Tibial nerve (tissue), 4 donors: ENCODE measurements at regions not wholly inside any gene's neighbourhood (a gene's known extent, or its start where the extent isn't known, plus 50 kb on each side); places are given as distances from the start of the nearest gene placed in this dataset.

Experiments used
- DNase-seq, 2 donors: peaks; one replicate each; pipeline ENCODE4 v3.0.0-alpha.2; 2019; ENCODE audit warnings: low spot score in 2 of 2
- H3K27ac ChIP-seq, 4 donors: fragments of 200-600 bp; sonication (generic) in 3 of 4; one replicate each; pipeline ENCODE4 v1.5.1; 2017 to 2019; ENCODE audit warnings: mild to moderate bottlenecking in 1 of 4
- H3K27me3 ChIP-seq, 2 donors: fragments of 200-600 bp; sonication (generic) in 1 of 2; one replicate each; pipeline versions ENCODE4 v1.5.1 to v1.6.0; 2017 to 2019
- H3K36me3 ChIP-seq, 3 donors: fragments of 200-600 bp; sonication (generic); one replicate each; pipeline ENCODE4 v1.5.1; 2018 to 2019
- H3K4me1 ChIP-seq, 4 donors: fragments of 200-600 bp; sonication (generic) in 3 of 4; one replicate each; pipeline ENCODE4 v1.5.1; 2017 to 2019
- H3K4me3 ChIP-seq, 4 donors: fragments of 200-600 bp; sonication (generic) in 3 of 4; one replicate each; pipeline ENCODE4 v1.5.1; 2017 to 2019; ENCODE audit warnings: mild to moderate bottlenecking in 1 of 4, moderate library complexity in 1 of 4
- H3K9me3 ChIP-seq, 4 donors: fragments of 200-600 bp; sonication (generic) in 3 of 4; one replicate each; pipeline ENCODE4 v1.5.1; 2017 to 2019
- EP300 ChIP-seq, 2 donors: sonication (generic); formaldehyde crosslinking; IDR thresholded peaks; one replicate each; pipeline ENCODE4 v1.6.1; 2017; ENCODE audit warnings: antibody characterized with exemption in 2 of 2, mild to moderate bottlenecking in 1 of 2
- POLR2A ChIP-seq, 2 donors: fragments of 450-650 bp; IDR thresholded peaks; one replicate each; pipeline ENCODE4 v1.6.1; 2017; ENCODE audit warnings: antibody characterized with exemption in 2 of 2, mild to moderate bottlenecking in 2 of 2, moderate library complexity in 2 of 2
- WGBS, 2 donors: methylation state at CpG; one replicate each; pipeline ENCODE4 v1.1.5; 2018; 5-methylcytosine and 5-hydroxymethylcytosine counted together
- TF ChIP-seq, protein P1 (sequence below), 5 experiments: fragments of 200-600 bp in 3 of 5; fragments of 450-650 bp in 2 of 5; sonication (generic) in 3 of 5; IDR thresholded peaks; one replicate each; pipeline ENCODE4 v1.5.1; 2016 to 2019; ENCODE audit warnings: antibody characterized with exemption in 5 of 5, mild to moderate bottlenecking in 3 of 5, moderate library complexity in 2 of 5

DNA sequence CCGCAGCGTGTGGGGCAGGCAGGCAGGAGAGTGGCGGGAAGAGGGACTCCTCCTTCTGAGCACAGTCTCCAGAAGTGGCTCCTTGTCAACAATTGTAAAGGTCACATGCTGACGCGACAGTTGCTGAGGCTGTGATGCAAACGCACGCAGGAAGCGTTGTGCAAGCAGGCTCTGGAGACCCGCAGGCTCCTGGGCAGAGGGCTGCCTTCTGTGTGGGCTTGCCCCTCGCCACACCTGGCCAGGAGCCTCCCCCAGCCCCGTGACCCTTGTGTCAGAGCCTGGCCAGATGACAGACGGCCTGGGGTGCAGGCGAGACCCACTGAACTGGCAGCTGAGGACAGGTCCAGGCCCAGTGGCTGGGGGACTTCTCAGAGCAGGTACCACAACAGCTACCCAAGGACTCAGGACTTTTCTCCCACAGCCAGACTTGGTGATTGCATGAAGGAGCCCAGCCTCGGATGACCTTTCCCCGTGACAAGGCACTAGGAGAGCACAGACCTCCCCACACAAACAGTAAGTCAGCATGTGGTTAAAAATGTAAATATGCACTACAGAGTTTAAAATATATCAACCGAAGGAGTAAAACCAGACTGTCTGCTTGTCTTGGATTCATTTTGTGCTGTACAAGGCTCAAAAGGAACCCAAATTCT lies 222.1 kb upstream of the RREB1 start:
- H3K4me3 ChIP-seq: no peak overlapping the region
- H3K9me3 ChIP-seq: no peaks in the 10 kb centered on the region
- H3K27me3 ChIP-seq: no peaks in the 10 kb centered on the region
- peak overlapping the region in 2 of 4 donors; percentile 54 to 62 for H3K27ac ChIP-seq
- WGBS, 2 donors: 67 to 73% methylated on average over 11 to 16 of the region's 16 CpGs
- DNase-seq: peak; percentile 26 to 61
- H3K36me3 ChIP-seq: no peaks in the 10 kb centered on the region
- peak; percentile 16 to 77 for TF ChIP-seq EP300 (IDR thresholded peaks at IDR 0.05)
- no peak for TF ChIP-seq POLR2A (IDR thresholded peaks at IDR 0.05)
- TF ChIP-seq, protein P1, sequence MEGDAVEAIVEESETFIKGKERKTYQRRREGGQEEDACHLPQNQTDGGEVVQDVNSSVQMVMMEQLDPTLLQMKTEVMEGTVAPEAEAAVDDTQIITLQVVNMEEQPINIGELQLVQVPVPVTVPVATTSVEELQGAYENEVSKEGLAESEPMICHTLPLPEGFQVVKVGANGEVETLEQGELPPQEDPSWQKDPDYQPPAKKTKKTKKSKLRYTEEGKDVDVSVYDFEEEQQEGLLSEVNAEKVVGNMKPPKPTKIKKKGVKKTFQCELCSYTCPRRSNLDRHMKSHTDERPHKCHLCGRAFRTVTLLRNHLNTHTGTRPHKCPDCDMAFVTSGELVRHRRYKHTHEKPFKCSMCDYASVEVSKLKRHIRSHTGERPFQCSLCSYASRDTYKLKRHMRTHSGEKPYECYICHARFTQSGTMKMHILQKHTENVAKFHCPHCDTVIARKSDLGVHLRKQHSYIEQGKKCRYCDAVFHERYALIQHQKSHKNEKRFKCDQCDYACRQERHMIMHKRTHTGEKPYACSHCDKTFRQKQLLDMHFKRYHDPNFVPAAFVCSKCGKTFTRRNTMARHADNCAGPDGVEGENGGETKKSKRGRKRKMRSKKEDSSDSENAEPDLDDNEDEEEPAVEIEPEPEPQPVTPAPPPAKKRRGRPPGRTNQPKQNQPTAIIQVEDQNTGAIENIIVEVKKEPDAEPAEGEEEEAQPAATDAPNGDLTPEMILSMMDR (IDR thresholded peaks at IDR 0.05): no peak
- peaks cover 0 to 3% (median 0%) of the 10 kb centered on the region in 4 donors for H3K4me1 ChIP-seq

DNA sequence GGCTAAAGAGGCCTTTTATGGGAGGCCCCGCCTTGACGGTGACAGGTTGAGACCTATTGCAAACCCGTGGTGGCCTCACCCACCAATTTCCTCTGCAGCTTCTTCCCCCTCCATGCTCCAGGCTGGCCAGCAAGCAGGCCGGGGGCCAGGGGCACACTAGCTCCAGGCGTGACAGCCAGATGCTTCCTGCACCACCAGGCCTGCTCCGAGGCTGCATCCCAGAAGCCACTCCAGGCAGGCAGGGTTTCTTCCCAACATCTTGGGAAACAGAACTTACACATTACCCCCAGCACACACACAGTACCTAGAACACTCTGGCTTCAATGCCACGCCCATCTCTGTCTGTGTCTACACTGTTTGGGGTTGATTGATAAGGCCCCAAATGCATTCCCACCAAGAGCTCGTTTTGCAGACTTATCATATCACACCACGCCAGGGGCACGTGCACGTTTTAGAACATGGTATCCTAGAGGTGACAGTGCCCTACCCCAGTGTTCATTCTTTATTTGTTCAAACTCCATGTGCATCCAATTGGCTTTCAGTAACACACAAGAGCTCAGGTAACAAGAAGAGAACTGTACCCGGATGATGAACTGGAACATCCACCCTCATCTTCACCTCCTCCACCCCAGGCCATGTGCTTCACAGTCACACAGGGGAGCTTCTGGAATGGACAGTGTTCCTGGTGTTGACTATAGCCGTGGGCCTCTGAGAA lies 221.4 kb upstream of the RREB1 start:
- TF ChIP-seq POLR2A (IDR thresholded peaks at IDR 0.05): no peak
- no peak for TF ChIP-seq EP300 (IDR thresholded peaks at IDR 0.05)
- TF ChIP-seq, protein P1 (IDR thresholded peaks at IDR 0.05): no peak
- no peak for DNase-seq
- H3K4me1 ChIP-seq: peaks cover 0 to 7% (median 0%) of the 10 kb centered on the region in 4 donors
- no peaks in the 10 kb centered on the region for H3K9me3 ChIP-seq
- H3K27ac ChIP-seq: peak overlapping the region in 2 of 4 donors; percentile 54 to 62
- no peaks in the 10 kb centered on the region for H3K27me3 ChIP-seq
- WGBS, 2 donors: 74 to 75% methylated on average over 12 to 13 of the region's 13 CpGs
- H3K36me3 ChIP-seq: no peaks in the 10 kb centered on the region
- H3K4me3 ChIP-seq: no peak overlapping the region

DNA sequence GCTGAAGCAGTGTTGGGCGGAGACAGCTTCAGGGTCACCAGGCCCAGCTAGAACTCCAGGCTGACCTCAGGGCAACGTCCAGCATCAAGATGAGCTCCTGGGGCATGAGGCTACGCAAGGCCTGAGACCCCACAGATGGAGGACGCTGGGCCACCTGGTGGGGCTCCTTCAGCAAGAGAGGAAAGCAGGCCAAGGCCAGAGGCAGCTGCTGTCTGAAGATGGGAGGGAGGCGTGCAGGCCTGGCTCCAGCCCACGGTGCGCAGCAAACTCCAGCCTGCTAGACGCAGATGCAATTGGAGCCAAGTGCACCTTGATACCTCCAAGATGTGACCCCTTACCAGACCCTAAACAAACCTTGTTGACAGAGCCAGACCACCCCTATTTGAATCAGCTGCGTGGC lies 220.9 kb upstream of the RREB1 start:
- H3K9me3 ChIP-seq: no peaks in the 10 kb centered on the region
- no peak overlapping the region for H3K4me3 ChIP-seq
- no peaks in the 10 kb centered on the region for H3K27me3 ChIP-seq
- TF ChIP-seq, protein P1 (IDR thresholded peaks at IDR 0.05): no peak
- TF ChIP-seq POLR2A (IDR thresholded peaks at IDR 0.05): no peak
- TF ChIP-seq EP300 (IDR thresholded peaks at IDR 0.05): no peak
- no peak for DNase-seq
- 77 to 88% methylated on average over 9 of the region's 9 CpGs for WGBS, 2 donors
- no peak overlapping the region for H3K27ac ChIP-seq
- H3K4me1 ChIP-seq: peaks cover 0 to 7% (median 0%) of the 10 kb centered on the region in 4 donors
- H3K36me3 ChIP-seq: no peaks in the 10 kb centered on the region

DNA sequence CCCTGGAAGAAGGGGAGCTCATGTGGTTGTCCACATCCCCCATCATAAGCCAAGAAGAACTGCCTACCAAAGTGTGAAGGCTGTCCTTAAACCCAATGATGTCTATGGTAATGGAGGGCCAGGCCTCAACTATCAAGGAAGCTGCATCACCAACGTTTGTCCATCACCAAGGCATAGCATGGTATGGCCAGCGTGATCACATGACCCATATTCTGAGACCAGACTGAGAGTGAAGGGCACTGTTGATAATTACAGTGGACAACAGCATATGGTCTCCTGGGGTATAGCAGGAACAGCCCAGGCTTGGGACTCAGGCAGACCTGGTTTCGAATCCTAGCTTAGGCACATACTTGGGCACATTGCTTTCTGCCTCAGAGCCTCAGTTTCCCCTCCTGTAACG lies 218.2 kb upstream of the RREB1 start:
- TF ChIP-seq, protein P1 (IDR thresholded peaks at IDR 0.05): no peak
- TF ChIP-seq POLR2A (IDR thresholded peaks at IDR 0.05) (no peak), EP300 (IDR thresholded peaks at IDR 0.05) (no peak)

DNA sequence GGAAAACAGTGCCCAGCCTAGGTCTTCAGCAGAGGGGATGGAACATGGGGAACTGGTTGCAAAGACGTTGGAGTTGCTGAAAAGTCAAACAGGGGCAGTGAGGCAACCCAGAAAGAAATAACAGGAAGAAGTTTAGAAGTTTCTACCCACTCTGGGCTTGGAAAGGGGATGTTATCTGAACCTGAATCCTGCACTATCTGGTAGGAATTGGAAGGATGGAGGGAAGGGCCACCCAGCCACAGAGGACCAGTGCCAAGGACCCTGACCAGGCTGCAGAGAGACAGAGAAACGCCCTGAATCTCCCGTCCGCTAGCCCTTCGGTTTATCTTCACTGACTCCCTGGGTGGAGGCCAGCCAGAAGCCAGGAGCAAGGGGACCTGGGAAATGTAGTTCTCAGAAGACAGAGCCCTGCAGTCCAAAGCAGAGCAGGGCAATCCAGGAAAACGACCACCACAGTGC lies 217.3 kb upstream of the RREB1 start:
- Histone ChIP-seq H3K36me3 (no peaks in the 10 kb centered on the region), H3K27me3 (no peaks in the 10 kb centered on the region), H3K4me3 (no peak overlapping the region), H3K27ac (peak overlapping the region in 1 of 4 donors; percentile 51), H3K9me3 (no peaks in the 10 kb centered on the region), H3K4me1 (peaks cover 0 to 7% (median 0%) of the 10 kb centered on the region in 4 donors)
- 15 to 19% methylated on average over 6 of the region's 6 CpGs for WGBS, 2 donors
- TF ChIP-seq, protein P1 (IDR thresholded peaks at IDR 0.05): no peak
- TF ChIP-seq POLR2A (IDR thresholded peaks at IDR 0.05): no peak
- TF ChIP-seq EP300 (IDR thresholded peaks at IDR 0.05): no peak
- no peak for DNase-seq

More for the DNA sequence above, 218.2 kb upstream of the RREB1 start:
- 84 to 85% methylated on average over 4 of the region's 4 CpGs for WGBS, 2 donors
- DNase-seq: no peak
- Histone ChIP-seq H3K27me3 (no peaks in the 10 kb centered on the region), H3K4me3 (no peak overlapping the region), H3K9me3 (no peaks in the 10 kb centered on the region), H3K36me3 (no peaks in the 10 kb centered on the region), H3K27ac (no peak overlapping the region), H3K4me1 (peaks cover 0 to 7% (median 0%) of the 10 kb centered on the region in 4 donors)
